HepG2 (cell line): ENCODE measurements at regions not wholly inside any gene's neighbourhood (a gene's known extent, or its start where the extent isn't known, plus 50 kb on each side); places are given as distances from the start of the nearest gene placed in this dataset.
A peak's percentile ranks its signal among the peaks of the same experiment; 100 is the strongest.

Experiments
- ARID3A ChIP-seq: IDR thresholded peaks from 2 replicates; pipeline ENCODE4 v1.6.1; 2012; ENCODE audit warnings: low read depth, low read length, improper control_type of control experiment
- ARID5B ChIP-seq: IDR thresholded peaks from 2 replicates; pipeline ENCODE4 v1.4.0; 2020; ENCODE audit warnings: mild to moderate bottlenecking, missing genetic modification reagents
- FOXP4 ChIP-seq: sonication (generic); formaldehyde crosslinking; IDR thresholded peaks from 2 replicates; pipeline ENCODE4 v1.4.0; 2020; ENCODE audit warnings: missing genetic modification reagents
- HNF1B ChIP-seq: sonication (generic); formaldehyde crosslinking; IDR thresholded peaks from 2 replicates; pipeline ENCODE4 v1.5.1; 2020; ENCODE audit warnings: mild to moderate bottlenecking, moderate library complexity, missing genetic modification reagents
- HNRNPL ChIP-seq: fragments of 200-400 bp; formaldehyde crosslinking; IDR thresholded peaks from 2 replicates; pipeline ENCODE4 v1.6.1; 2017; ENCODE audit warnings: mild to moderate bottlenecking, low read depth, low read length
- HOXA3 ChIP-seq: sonication (generic); formaldehyde crosslinking; IDR thresholded peaks from 2 replicates; pipeline ENCODE4 v1.5.0; 2020; ENCODE audit warnings: missing genetic modification reagents
- ISL2 ChIP-seq: sonication (generic); formaldehyde crosslinking; IDR thresholded peaks from 2 replicates; pipeline ENCODE4 v1.5.0; 2020; ENCODE audit warnings: missing genetic modification reagents
- KLF11 ChIP-seq: IDR thresholded peaks from 2 replicates; pipeline ENCODE4 v1.6.1; 2016; ENCODE audit warnings: missing compliant biosample characterization
- NFRKB ChIP-seq: fragments of 450-650 bp; IDR thresholded peaks from 2 replicates; pipeline ENCODE4 v1.6.1; 2017
- RXRA ChIP-seq: sonication (generic); formaldehyde crosslinking; IDR thresholded peaks from 2 replicates; pipeline ENCODE4 v1.5.1; 2020; ENCODE audit warnings: missing genetic modification reagents
- SP2 ChIP-seq: sonication (generic); formaldehyde crosslinking; IDR thresholded peaks from 2 replicates; pipeline ENCODE4 v1.5.1; 2020; ENCODE audit warnings: mild to moderate bottlenecking, missing genetic modification reagents
- ZNF251 ChIP-seq: sonication (generic); formaldehyde crosslinking; IDR thresholded peaks from 2 replicates; pipeline ENCODE4 v1.9.0; 2021; ENCODE audit warnings: mild to moderate bottlenecking, missing genetic modification reagents
- ZNF30 ChIP-seq: sonication (generic); formaldehyde crosslinking; IDR thresholded peaks from 2 replicates; pipeline ENCODE4 v1.5.0; 2020; ENCODE audit warnings: mild to moderate bottlenecking, missing genetic modification reagents
- ZNF7 ChIP-seq: IDR thresholded peaks from 2 replicates; pipeline ENCODE4 v1.6.1; 2016; ENCODE audit warnings: missing biosample characterization, missing genetic modification reagents
- ZSCAN22 ChIP-seq: sonication (generic); formaldehyde crosslinking; IDR thresholded peaks from 2 replicates; pipeline ENCODE4 v1.4.0; 2020; ENCODE audit warnings: mild to moderate bottlenecking, missing genetic modification reagents
- TF ChIP-seq, protein P1 (sequence below): sonication (generic); formaldehyde crosslinking; IDR thresholded peaks from 2 replicates; pipeline ENCODE4 v1.4.0; 2020; ENCODE audit warnings: missing genetic modification reagents

GRCh38 chr16:87246269-87247065, 70.7 kb downstream of the C16orf95 start (continued):
- TF ChIP-seq HNF1B (CRISPR knock-in tag) (0 out of 2 replicates have a peak, but pooled peaks have one; percentile 44), ISL2 (peak; percentile 92), KLF11 (CRISPR knock-in tag) (no peak), NFRKB (no peak), HNRNPL (no peak), ZNF251 (CRISPR knock-in tag) (no peak), HOXA3 (CRISPR knock-in tag) (peak; percentile 64; the same call in 1 of the 2 replicates), ZNF30 (CRISPR knock-in tag) (no peak), ARID3A (peak; percentile 40; the same call in 1 of the 2 replicates), SP2 (CRISPR knock-in tag) (no peak), RXRA (CRISPR knock-in tag) (peak; percentile 34; the same call in 1 of the 2 replicates), FOXP4 (CRISPR knock-in tag) (peak; percentile 95), ZNF7 (CRISPR knock-in tag) (no peak), ARID5B (peak; percentile 94), ZSCAN22 (CRISPR knock-in tag) (no peak)
- TF ChIP-seq, protein P1, sequence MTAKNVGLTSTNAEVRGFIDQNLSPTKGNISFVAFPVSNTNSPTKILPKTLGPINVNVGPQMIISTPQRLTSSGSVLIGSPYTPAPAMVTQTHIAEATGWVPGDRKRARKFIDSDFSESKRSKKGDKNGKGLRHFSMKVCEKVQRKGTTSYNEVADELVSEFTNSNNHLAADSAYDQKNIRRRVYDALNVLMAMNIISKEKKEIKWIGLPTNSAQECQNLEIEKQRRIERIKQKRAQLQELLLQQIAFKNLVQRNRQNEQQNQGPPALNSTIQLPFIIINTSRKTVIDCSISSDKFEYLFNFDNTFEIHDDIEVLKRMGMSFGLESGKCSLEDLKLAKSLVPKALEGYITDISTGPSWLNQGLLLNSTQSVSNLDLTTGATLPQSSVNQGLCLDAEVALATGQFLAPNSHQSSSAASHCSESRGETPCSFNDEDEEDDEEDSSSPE (CRISPR knock-in tag): 0 out of 2 replicates have a peak, but pooled peaks have one; percentile 38
